ENCODE measurements at regions not wholly inside any gene's neighbourhood (a gene's known extent, or its start where the extent isn't known, plus 50 kb on each side); places are given as distances from the start of the nearest gene placed in this dataset.

- H3K36me3 Mint-ChIP-seq, result no peaks in the 10 kb centered on the region
- H3K4me1 Mint-ChIP-seq (ENCODE audit: unreplicated experiment), result no peaks in the 10 kb centered on the region
- H3K27ac Mint-ChIP-seq, result no peak overlapping the region
- no peak for TF ChIP-seq CTCF (conservative IDR thresholded peaks at IDR 0.05)
- DNase-seq (ENCODE audit: extremely low spot score, unreplicated experiment), result no peak
- no peak overlapping the region for H3K4me3 Mint-ChIP-seq
- no peaks in the 10 kb centered on the region for H3K27me3 Mint-ChIP-seq
- H3K9me3 Mint-ChIP-seq, result no peaks in the 10 kb centered on the region
Measured at GRCh38 chr18:61719671-61720070, 173.1 kb downstream of the RNF152 start.

GRCh38 chr18:61718944-61719343 lies 173.9 kb downstream of the RNF152 start:
- Mint-ChIP-seq H3K4me3 (no peak overlapping the region), H3K9me3 (no peaks in the 10 kb centered on the region), H3K27ac (no peak overlapping the region), H3K4me1 (ENCODE audit: unreplicated experiment) (no peaks in the 10 kb centered on the region), H3K27me3 (no peaks in the 10 kb centered on the region), H3K36me3 (no peaks in the 10 kb centered on the region)
- no peak for DNase-seq (ENCODE audit: extremely low spot score, unreplicated experiment)
- TF ChIP-seq CTCF (conservative IDR thresholded peaks at IDR 0.05), result no peak

- no peak overlapping the region for H3K27ac Mint-ChIP-seq
- no peaks in the 10 kb centered on the region for H3K27me3 Mint-ChIP-seq
- H3K4me3 Mint-ChIP-seq, result no peak overlapping the region
- DNase-seq (ENCODE audit: extremely low spot score, unreplicated experiment), result no peak
- no peaks in the 10 kb centered on the region for H3K9me3 Mint-ChIP-seq
- no peaks in the 10 kb centered on the region for H3K4me1 Mint-ChIP-seq (ENCODE audit: unreplicated experiment)
- no peaks in the 10 kb centered on the region for H3K36me3 Mint-ChIP-seq
- TF ChIP-seq CTCF (conservative IDR thresholded peaks at IDR 0.05), result no peak
Measured at GRCh38 chr18:61714421-61714820, 178.4 kb downstream of the RNF152 start.

GRCh38 chr18:61713502-61713901 lies 179.3 kb downstream of the RNF152 start:
- no peaks in the 10 kb centered on the region for H3K4me1 Mint-ChIP-seq (ENCODE audit: unreplicated experiment)
- no peak overlapping the region for H3K4me3 Mint-ChIP-seq
- no peaks in the 10 kb centered on the region for H3K27me3 Mint-ChIP-seq
- no peak overlapping the region for H3K27ac Mint-ChIP-seq
- H3K36me3 Mint-ChIP-seq, result no peaks in the 10 kb centered on the region
- no peaks in the 10 kb centered on the region for H3K9me3 Mint-ChIP-seq
- no peak for TF ChIP-seq CTCF (conservative IDR thresholded peaks at IDR 0.05)
- DNase-seq (ENCODE audit: extremely low spot score, unreplicated experiment), result no peak

GRCh38 chr18:61710082-61710620 lies 182.7 kb downstream of the RNF152 start:
- Mint-ChIP-seq H3K4me1 (ENCODE audit: unreplicated experiment) (no peaks in the 10 kb centered on the region), H3K36me3 (no peaks in the 10 kb centered on the region), H3K9me3 (no peaks in the 10 kb centered on the region), H3K4me3 (no peak overlapping the region), H3K27ac (no peak overlapping the region), H3K27me3 (no peaks in the 10 kb centered on the region)
- no peak for TF ChIP-seq CTCF (conservative IDR thresholded peaks at IDR 0.05)
- no peak for DNase-seq (ENCODE audit: extremely low spot score, unreplicated experiment)

Measured in type B pancreatic cell (in vitro differentiated cells).